Stimulated activated naive B cell treated with anti-CD40 and anti-IgM and Interleukin-4, amounts not matched to agents 10 μg/mL and 1 μg/mL and 100 μg/mL, for 72 hours (primary cell): ENCODE measurements at regions not wholly inside any gene's neighbourhood (a gene's known extent, or its start where the extent isn't known, plus 50 kb on each side); places are given as distances from the start of the nearest gene placed in this dataset.
"Not testable (repeated sequence)": the region's sequence is repeated elsewhere in the genome, so short reads cannot be mapped to it uniquely, and the experiment has no call there.

Experiments used
- ATAC-seq, 2 donors: fragments of 150-1000 bp; cut with Tn5 transposase; replicated peaks; 2 replicates each; pipeline ENCODE4 v1.10.0; 2021; ENCODE audit warnings: moderate library complexity in 1 of 2
- DNase-seq: peaks from one replicate; pipeline ENCODE4 v3.0.0; 2021
- H3K27ac Mint-ChIP-seq: one replicate; pipeline ENCODE4 v1.8.0; 2022; ENCODE audit warnings: mild to moderate bottlenecking, mixed read lengths
- H3K27me3 Mint-ChIP-seq, 2 donors: one replicate each; pipeline ENCODE4 v1.8.0; 2022; ENCODE audit warnings: mixed read lengths in 2 of 2
- H3K36me3 Mint-ChIP-seq, 2 donors: one replicate each; pipeline ENCODE4 v1.8.0; 2022; ENCODE audit warnings: mixed read lengths in 2 of 2, mild to moderate bottlenecking in 1 of 2
- H3K4me1 Mint-ChIP-seq, 2 donors: one replicate each; pipeline ENCODE4 v1.8.0; 2022; ENCODE audit warnings: mixed read lengths in 2 of 2, mild to moderate bottlenecking in 1 of 2
- H3K4me3 Mint-ChIP-seq, 2 donors: one replicate each; pipeline ENCODE4 v1.8.0; 2022; ENCODE audit warnings: mild to moderate bottlenecking in 2 of 2, mixed read lengths in 2 of 2, moderate library complexity in 1 of 2
- H3K9me3 Mint-ChIP-seq, 2 donors: one replicate each; pipeline ENCODE4 v1.8.0; 2022; ENCODE audit warnings: mixed read lengths in 2 of 2, mild to moderate bottlenecking in 1 of 2

GRCh38 chr1:191025896-191026642 lies 548.4 kb upstream of the BRINP3 start:
- ATAC-seq, result no peak
- Mint-ChIP-seq H3K27ac (no peak overlapping the region), H3K9me3 (peaks cover 8 to 15% of the 10 kb centered on the region in 2 donors), H3K27me3 (no peaks in the 10 kb centered on the region), H3K36me3 (no peaks in the 10 kb centered on the region), H3K4me3 (no peak overlapping the region), H3K4me1 (no peaks in the 10 kb centered on the region)
- no peak for DNase-seq

GRCh38 chr1:191026828-191027227 lies 549.2 kb upstream of the BRINP3 start:
- peaks cover 8 to 17% of the 10 kb centered on the region in 2 donors for H3K9me3 Mint-ChIP-seq
- no peaks in the 10 kb centered on the region for H3K27me3 Mint-ChIP-seq
- no peak overlapping the region for H3K4me3 Mint-ChIP-seq
- no peaks in the 10 kb centered on the region for H3K4me1 Mint-ChIP-seq
- no peaks in the 10 kb centered on the region for H3K36me3 Mint-ChIP-seq
- no peak overlapping the region for H3K27ac Mint-ChIP-seq
- DNase-seq (no peak), ATAC-seq (no peak)

- no peaks in the 10 kb centered on the region for H3K27me3 Mint-ChIP-seq
- H3K4me3 Mint-ChIP-seq, result no peak overlapping the region
- H3K9me3 Mint-ChIP-seq, result peaks cover 4 to 9% of the 10 kb centered on the region in 2 donors
- H3K36me3 Mint-ChIP-seq, result no peaks in the 10 kb centered on the region
- ATAC-seq (no peak), DNase-seq (no peak)
- H3K27ac Mint-ChIP-seq, result no peak overlapping the region
- H3K4me1 Mint-ChIP-seq, result no peaks in the 10 kb centered on the region
Measured at GRCh38 chr1:191034132-191034531, 556.5 kb upstream of the BRINP3 start.

- no peaks in the 10 kb centered on the region for H3K9me3 Mint-ChIP-seq
- no peaks in the 10 kb centered on the region for H3K36me3 Mint-ChIP-seq
- no peaks in the 10 kb centered on the region for H3K27me3 Mint-ChIP-seq
- DNase-seq (no peak), ATAC-seq (no peak)
- no peaks in the 10 kb centered on the region for H3K4me1 Mint-ChIP-seq
- H3K27ac Mint-ChIP-seq, result no peak overlapping the region
- H3K4me3 Mint-ChIP-seq, result no peak overlapping the region
Measured at GRCh38 chr1:191043066-191043465, 565.4 kb upstream of the BRINP3 start.

- no peak for ATAC-seq
- no peaks in the 10 kb centered on the region for H3K27me3 Mint-ChIP-seq
- H3K4me3 Mint-ChIP-seq, result no peak overlapping the region
- H3K36me3 Mint-ChIP-seq, result no peaks in the 10 kb centered on the region
- no peak for DNase-seq
- H3K27ac Mint-ChIP-seq, result no peak overlapping the region
- H3K4me1 Mint-ChIP-seq, result no peaks in the 10 kb centered on the region
- peaks cover 6 to 7% of the 10 kb centered on the region in 2 donors for H3K9me3 Mint-ChIP-seq
Measured at GRCh38 chr1:191049781-191050180, 572.1 kb upstream of the BRINP3 start.

- Mint-ChIP-seq H3K27me3 (no peaks in the 10 kb centered on the region), H3K9me3 (peaks cover 6 to 7% of the 10 kb centered on the region in 2 donors), H3K27ac (no peak overlapping the region), H3K36me3 (no peaks in the 10 kb centered on the region), H3K4me3 (no peak overlapping the region), H3K4me1 (no peaks in the 10 kb centered on the region)
- ATAC-seq (no peak), DNase-seq (no peak)
Measured at GRCh38 chr1:191052888-191053287, 575.2 kb upstream of the BRINP3 start.

GRCh38 chr1:191065346-191065745 lies 587.7 kb upstream of the BRINP3 start:
- no peaks in the 10 kb centered on the region for H3K4me1 Mint-ChIP-seq
- DNase-seq, result no peak
- H3K9me3 Mint-ChIP-seq, result peaks cover 11 to 14% of the 10 kb centered on the region in 2 donors
- H3K4me3 Mint-ChIP-seq, result no peak overlapping the region
- no peak overlapping the region for H3K27ac Mint-ChIP-seq
- no peak for ATAC-seq
- H3K27me3 Mint-ChIP-seq, result no peaks in the 10 kb centered on the region
- H3K36me3 Mint-ChIP-seq, result no peaks in the 10 kb centered on the region

GRCh38 chr1:191065771-191066170 lies 588.1 kb upstream of the BRINP3 start:
- DNase-seq, result no peak
- H3K4me1 Mint-ChIP-seq, result no peaks in the 10 kb centered on the region
- ATAC-seq, result no peak
- H3K36me3 Mint-ChIP-seq, result no peaks in the 10 kb centered on the region
- peaks cover 8 to 11% of the 10 kb centered on the region in 2 donors for H3K9me3 Mint-ChIP-seq
- no peak overlapping the region for H3K27ac Mint-ChIP-seq
- H3K4me3 Mint-ChIP-seq, result no peak overlapping the region
- no peaks in the 10 kb centered on the region for H3K27me3 Mint-ChIP-seq

- no peaks in the 10 kb centered on the region for H3K4me1 Mint-ChIP-seq
- no peaks in the 10 kb centered on the region for H3K36me3 Mint-ChIP-seq
- H3K27me3 Mint-ChIP-seq, result no peaks in the 10 kb centered on the region
- DNase-seq (no peak), ATAC-seq (no peak)
- H3K4me3 Mint-ChIP-seq, result no peak overlapping the region
- peaks cover 0 to 3% of the 10 kb centered on the region in 2 donors for H3K9me3 Mint-ChIP-seq
- H3K27ac Mint-ChIP-seq, result no peak overlapping the region
Measured at GRCh38 chr1:191074881-191075280, 597.2 kb upstream of the BRINP3 start.

GRCh38 chr1:191083090-191083489 lies 605.4 kb upstream of the BRINP3 start:
- H3K27me3 Mint-ChIP-seq, DNase-seq, H3K36me3 Mint-ChIP-seq, H3K4me3 Mint-ChIP-seq, H3K9me3 Mint-ChIP-seq, H3K27ac Mint-ChIP-seq, H3K4me1 Mint-ChIP-seq, ATAC-seq: not testable (repeated sequence)

- no peaks in the 10 kb centered on the region for H3K36me3 Mint-ChIP-seq
- ATAC-seq, result no peak
Measured at GRCh38 chr1:191085121-191085520, 607.5 kb upstream of the BRINP3 start.

GRCh38 chr1:191086910-191087309 lies 609.2 kb upstream of the BRINP3 start:
- peaks cover 0 to 3% of the 10 kb centered on the region in 2 donors for H3K9me3 Mint-ChIP-seq
- no peaks in the 10 kb centered on the region for H3K36me3 Mint-ChIP-seq
- DNase-seq (no peak), ATAC-seq (no peak)
- no peaks in the 10 kb centered on the region for H3K27me3 Mint-ChIP-seq
- no peak overlapping the region for H3K27ac Mint-ChIP-seq
- no peak overlapping the region for H3K4me3 Mint-ChIP-seq
- no peaks in the 10 kb centered on the region for H3K4me1 Mint-ChIP-seq

More at GRCh38 chr1:191085121-191085520, 607.5 kb upstream of the BRINP3 start:
- no peaks in the 10 kb centered on the region for H3K27me3 Mint-ChIP-seq
- no peaks in the 10 kb centered on the region for H3K4me1 Mint-ChIP-seq
- no peak overlapping the region for H3K4me3 Mint-ChIP-seq
- DNase-seq, result no peak
- peaks cover 0 to 5% of the 10 kb centered on the region in 2 donors for H3K9me3 Mint-ChIP-seq
- H3K27ac Mint-ChIP-seq, result no peak overlapping the region

- no peaks in the 10 kb centered on the region for H3K4me1 Mint-ChIP-seq
- H3K27ac Mint-ChIP-seq, result no peak overlapping the region
- peaks cover 0 to 2% of the 10 kb centered on the region in 2 donors for H3K9me3 Mint-ChIP-seq
- H3K36me3 Mint-ChIP-seq, result no peaks in the 10 kb centered on the region
- H3K27me3 Mint-ChIP-seq, result no peaks in the 10 kb centered on the region
- no peak for ATAC-seq
- no peak overlapping the region for H3K4me3 Mint-ChIP-seq
- DNase-seq, result no peak
Measured at GRCh38 chr1:191096405-191096804, 618.7 kb upstream of the BRINP3 start.

- DNase-seq, result no peak
- Mint-ChIP-seq H3K36me3 (no peaks in the 10 kb centered on the region), H3K4me3 (no peak overlapping the region), H3K27me3 (no peaks in the 10 kb centered on the region), H3K9me3 (no peaks in the 10 kb centered on the region), H3K4me1 (no peaks in the 10 kb centered on the region), H3K27ac (no peak overlapping the region)
- no peak for ATAC-seq
Measured at GRCh38 chr1:191099696-191100095, 622.0 kb upstream of the BRINP3 start.

- no peak for ATAC-seq
Measured at GRCh38 chr1:191101960-191102359, 624.3 kb upstream of the BRINP3 start.

More at GRCh38 chr1:191101960-191102359, 624.3 kb upstream of the BRINP3 start:
- H3K4me3 Mint-ChIP-seq, result no peak overlapping the region
- no peaks in the 10 kb centered on the region for H3K27me3 Mint-ChIP-seq
- H3K27ac Mint-ChIP-seq, result no peak overlapping the region
- peaks cover under 1 to 3% of the 10 kb centered on the region in 2 donors for H3K9me3 Mint-ChIP-seq
- no peak for DNase-seq
- H3K36me3 Mint-ChIP-seq, result no peaks in the 10 kb centered on the region
- no peaks in the 10 kb centered on the region for H3K4me1 Mint-ChIP-seq
